ENCODE measurements at regions not wholly inside any gene's neighbourhood (a gene's known extent, or its start where the extent isn't known, plus 50 kb on each side); places are given as distances from the start of the nearest gene placed in this dataset.
A peak's percentile ranks its signal among the peaks of the same experiment; 100 is the strongest.

GRCh38 chr3:126264381-126264780 is 84.0 kb upstream of the ALDH1L1 start:
- no peak overlapping the region for H3K27ac ChIP-seq (ENCODE audit: low read depth, low read length)
- POLR2A ChIA-PET, result no interaction called here
- Mint-ChIP-seq H3K9me3 (peaks cover 0 to 2% (median 0%) of the 10 kb centered on the region in 5 donors), H3K27me3 (peaks cover 17 to 48% of the 10 kb centered on the region in 2 donors), H3K27ac (no peak overlapping the region), H3K4me3 (no peak overlapping the region), H3K4me1 (no peaks in the 10 kb centered on the region), H3K36me3 (no peaks in the 10 kb centered on the region)
- DNase-seq, result no peak
- H3K27me3 ChIP-seq (ENCODE audit: insufficient read depth, low read length, poor library complexity, severe bottlenecking), result no peaks in the 10 kb centered on the region
- no peak overlapping the region for H3K4me3 ChIP-seq (ENCODE audit: low read length)
- no peaks in the 10 kb centered on the region for H3K4me1 ChIP-seq (ENCODE audit: insufficient read depth, low read length)
- CTCF ChIA-PET, result no interaction called here
- no peaks in the 10 kb centered on the region for H3K9me3 ChIP-seq (ENCODE audit: low read length)
- no peaks in the 10 kb centered on the region for H3K36me3 ChIP-seq (ENCODE audit: insufficient read depth, low read length)

GRCh38 chr3:126263971-126264370 is 83.6 kb upstream of the ALDH1L1 start:
- CTCF ChIA-PET, result no interaction called here
- POLR2A ChIA-PET, result no interaction called here
- no peaks in the 10 kb centered on the region for H3K4me1 Mint-ChIP-seq

GRCh38 chr3:126263539-126263938 is 83.2 kb upstream of the ALDH1L1 start:
- no peaks in the 10 kb centered on the region for H3K4me1 Mint-ChIP-seq
- H3K27me3 Mint-ChIP-seq, result peaks cover 11 to 41% of the 10 kb centered on the region in 2 donors
- CTCF ChIA-PET, result no interaction called here
- no peak overlapping the region for H3K4me3 Mint-ChIP-seq
- H3K9me3 Mint-ChIP-seq, result peaks cover 0 to 1% (median 0%) of the 10 kb centered on the region in 5 donors
- Histone ChIP-seq H3K36me3 (ENCODE audit: insufficient read depth, low read length) (no peaks in the 10 kb centered on the region), H3K27ac (ENCODE audit: low read depth, low read length) (no peak overlapping the region), H3K4me1 (ENCODE audit: insufficient read depth, low read length) (no peaks in the 10 kb centered on the region), H3K4me3 (ENCODE audit: low read length) (no peak overlapping the region), H3K9me3 (ENCODE audit: low read length) (no peaks in the 10 kb centered on the region), H3K27me3 (ENCODE audit: insufficient read depth, low read length, poor library complexity, severe bottlenecking) (no peaks in the 10 kb centered on the region)
- no peak for DNase-seq
- POLR2A ChIA-PET, result no interaction called here
- no peaks in the 10 kb centered on the region for H3K36me3 Mint-ChIP-seq
- no peak overlapping the region for H3K27ac Mint-ChIP-seq

More at GRCh38 chr3:126263971-126264370, 83.6 kb upstream of the ALDH1L1 start:
- no peak overlapping the region for H3K4me3 ChIP-seq (ENCODE audit: low read length)
- no peak overlapping the region for H3K27ac ChIP-seq (ENCODE audit: low read depth, low read length)
- H3K4me1 ChIP-seq (ENCODE audit: insufficient read depth, low read length), result no peaks in the 10 kb centered on the region
- H3K4me3 Mint-ChIP-seq, result no peak overlapping the region
- H3K36me3 Mint-ChIP-seq, result no peaks in the 10 kb centered on the region
- no peak for DNase-seq
- no peaks in the 10 kb centered on the region for H3K9me3 ChIP-seq (ENCODE audit: low read length)
- no peak overlapping the region for H3K27ac Mint-ChIP-seq
- H3K27me3 Mint-ChIP-seq, result peaks cover 14 to 43% of the 10 kb centered on the region in 2 donors
- H3K36me3 ChIP-seq (ENCODE audit: insufficient read depth, low read length), result no peaks in the 10 kb centered on the region
- H3K27me3 ChIP-seq (ENCODE audit: insufficient read depth, low read length, poor library complexity, severe bottlenecking), result no peaks in the 10 kb centered on the region
- peaks cover 0 to 1% (median 0%) of the 10 kb centered on the region in 5 donors for H3K9me3 Mint-ChIP-seq

- no peaks in the 10 kb centered on the region for H3K36me3 Mint-ChIP-seq
- no peak overlapping the region for H3K27ac Mint-ChIP-seq
Observed at GRCh38 chr3:126262227-126262626, 81.8 kb upstream of the ALDH1L1 start.

GRCh38 chr3:126261037-126261436 is 80.7 kb upstream of the ALDH1L1 start:
- POLR2A ChIA-PET, result no interaction called here
- CTCF ChIA-PET, result no interaction called here
- H3K27ac Mint-ChIP-seq, result peak overlapping the region in 1 of 8 donors; percentile 75

More at GRCh38 chr3:126262227-126262626, 81.8 kb upstream of the ALDH1L1 start:
- ChIA-PET CTCF (no interaction called here), POLR2A (no interaction called here)
- H3K4me3 Mint-ChIP-seq, result no peak overlapping the region
- DNase-seq, result no peak
- no peaks in the 10 kb centered on the region for H3K4me1 Mint-ChIP-seq
- Histone ChIP-seq H3K4me3 (ENCODE audit: low read length) (no peak overlapping the region), H3K36me3 (ENCODE audit: insufficient read depth, low read length) (no peaks in the 10 kb centered on the region), H3K27me3 (ENCODE audit: insufficient read depth, low read length, poor library complexity, severe bottlenecking) (no peaks in the 10 kb centered on the region), H3K4me1 (ENCODE audit: insufficient read depth, low read length) (no peaks in the 10 kb centered on the region), H3K9me3 (ENCODE audit: low read length) (no peaks in the 10 kb centered on the region), H3K27ac (ENCODE audit: low read depth, low read length) (no peak overlapping the region)
- H3K9me3 Mint-ChIP-seq, result peaks cover 0 to 1% (median 0%) of the 10 kb centered on the region in 5 donors
- peaks cover 12 to 34% of the 10 kb centered on the region in 2 donors for H3K27me3 Mint-ChIP-seq

GRCh38 chr3:126259411-126260391 is 79.3 kb upstream of the ALDH1L1 start:
- H3K4me3 Mint-ChIP-seq, result no peak overlapping the region

More at GRCh38 chr3:126261037-126261436, 80.7 kb upstream of the ALDH1L1 start:
- Histone ChIP-seq H3K27me3 (ENCODE audit: insufficient read depth, low read length, poor library complexity, severe bottlenecking) (no peaks in the 10 kb centered on the region), H3K9me3 (ENCODE audit: low read length) (no peaks in the 10 kb centered on the region), H3K27ac (ENCODE audit: low read depth, low read length) (no peak overlapping the region), H3K4me1 (ENCODE audit: insufficient read depth, low read length) (no peaks in the 10 kb centered on the region), H3K4me3 (ENCODE audit: low read length) (no peak overlapping the region), H3K36me3 (ENCODE audit: insufficient read depth, low read length) (no peaks in the 10 kb centered on the region)
- no peak for DNase-seq
- H3K9me3 Mint-ChIP-seq, result peaks cover 0 to 1% (median 0%) of the 10 kb centered on the region in 5 donors
- H3K27me3 Mint-ChIP-seq, result peaks cover 12 to 30% of the 10 kb centered on the region in 2 donors
- no peaks in the 10 kb centered on the region for H3K36me3 Mint-ChIP-seq
- no peak overlapping the region for H3K4me3 Mint-ChIP-seq
- H3K4me1 Mint-ChIP-seq, result no peaks in the 10 kb centered on the region

GRCh38 chr3:126258670-126259069 is 78.3 kb upstream of the ALDH1L1 start:
- POLR2A ChIA-PET, result no interaction called here

More at GRCh38 chr3:126259411-126260391, 79.3 kb upstream of the ALDH1L1 start:
- Histone ChIP-seq H3K9me3 (ENCODE audit: low read length) (no peaks in the 10 kb centered on the region), H3K4me3 (ENCODE audit: low read length) (no peak overlapping the region), H3K27me3 (ENCODE audit: insufficient read depth, low read length, poor library complexity, severe bottlenecking) (no peaks in the 10 kb centered on the region), H3K36me3 (ENCODE audit: insufficient read depth, low read length) (no peaks in the 10 kb centered on the region), H3K27ac (ENCODE audit: low read depth, low read length) (no peak overlapping the region), H3K4me1 (ENCODE audit: insufficient read depth, low read length) (no peaks in the 10 kb centered on the region)
- ChIA-PET POLR2A (no interaction called here), CTCF (no interaction called here)
- peaks cover 0 to 1% (median 0%) of the 10 kb centered on the region in 5 donors for H3K9me3 Mint-ChIP-seq
- peaks cover 12 to 26% of the 10 kb centered on the region in 2 donors for H3K27me3 Mint-ChIP-seq
- H3K27ac Mint-ChIP-seq, result no peak overlapping the region
- DNase-seq, result no peak
- no peaks in the 10 kb centered on the region for H3K36me3 Mint-ChIP-seq
- H3K4me1 Mint-ChIP-seq, result no peaks in the 10 kb centered on the region

GRCh38 chr3:126257984-126258383 is 77.6 kb upstream of the ALDH1L1 start:
- no peaks in the 10 kb centered on the region for H3K36me3 ChIP-seq (ENCODE audit: insufficient read depth, low read length)
- H3K4me3 Mint-ChIP-seq, result no peak overlapping the region
- ChIA-PET POLR2A (no interaction called here), CTCF (no interaction called here)
- no peak overlapping the region for H3K4me3 ChIP-seq (ENCODE audit: low read length)
- H3K36me3 Mint-ChIP-seq, result no peaks in the 10 kb centered on the region
- no peak for DNase-seq
- no peaks in the 10 kb centered on the region for H3K9me3 Mint-ChIP-seq
- H3K4me1 Mint-ChIP-seq, result no peaks in the 10 kb centered on the region
- peaks cover 6 to 21% of the 10 kb centered on the region in 2 donors for H3K27me3 Mint-ChIP-seq
- H3K27ac ChIP-seq (ENCODE audit: low read depth, low read length), result no peak overlapping the region
- no peaks in the 10 kb centered on the region for H3K9me3 ChIP-seq (ENCODE audit: low read length)
- no peak overlapping the region for H3K27ac Mint-ChIP-seq
- no peaks in the 10 kb centered on the region for H3K4me1 ChIP-seq (ENCODE audit: insufficient read depth, low read length)
- H3K27me3 ChIP-seq (ENCODE audit: insufficient read depth, low read length, poor library complexity, severe bottlenecking), result no peaks in the 10 kb centered on the region

More at GRCh38 chr3:126258670-126259069, 78.3 kb upstream of the ALDH1L1 start:
- H3K4me3 ChIP-seq (ENCODE audit: low read length), result no peak overlapping the region
- no peaks in the 10 kb centered on the region for H3K27me3 ChIP-seq (ENCODE audit: insufficient read depth, low read length, poor library complexity, severe bottlenecking)
- H3K9me3 Mint-ChIP-seq, result peaks cover 0 to under 1% (median 0%) of the 10 kb centered on the region in 5 donors
- H3K27me3 Mint-ChIP-seq, result peaks cover 6 to 24% of the 10 kb centered on the region in 2 donors
- no peaks in the 10 kb centered on the region for H3K4me1 ChIP-seq (ENCODE audit: insufficient read depth, low read length)
- DNase-seq, result no peak
- H3K4me1 Mint-ChIP-seq, result no peaks in the 10 kb centered on the region
- no peaks in the 10 kb centered on the region for H3K9me3 ChIP-seq (ENCODE audit: low read length)
- no peak overlapping the region for H3K27ac Mint-ChIP-seq
- CTCF ChIA-PET, result no interaction called here
- no peak overlapping the region for H3K4me3 Mint-ChIP-seq
- no peaks in the 10 kb centered on the region for H3K36me3 ChIP-seq (ENCODE audit: insufficient read depth, low read length)
- no peaks in the 10 kb centered on the region for H3K36me3 Mint-ChIP-seq
- no peak overlapping the region for H3K27ac ChIP-seq (ENCODE audit: low read depth, low read length)

Data from CD8-positive, alpha-beta memory T cell (primary cell).